Motor neuron (in vitro differentiated cells): ENCODE measurements at regions not wholly inside any gene's neighbourhood (a gene's known extent, or its start where the extent isn't known, plus 50 kb on each side); places are given as distances from the start of the nearest gene placed in this dataset.

ENCODE experiments used
- ATAC-seq, 8 experiments: fragments of 200-7000 bp; cut with Tn5 transposase; replicated peaks in 6 of 8; 2 replicates each; pipeline ENCODE4 v1.8.0; 2021; ENCODE audit warnings: mild to moderate bottlenecking in 8 of 8, moderate library complexity in 8 of 8
- H3K27ac ChIP-seq, 2 donors: fragments of 250-450 bp; sonication (Bioruptor Pico); 2 replicates each; pipeline ENCODE4 v1.9.0; 2021; ENCODE audit warnings: antibody characterized with exemption in 2 of 2, mild to moderate bottlenecking in 2 of 2, moderate library complexity in 1 of 2
- H3K4me1 ChIP-seq, 2 donors: fragments of 250-450 bp; sonication (Bioruptor Pico); replicated peaks in 1 of 2; 2 replicates each; pipeline ENCODE4 v1.6.1; 2021; ENCODE audit warnings: antibody characterized with exemption in 2 of 2, mild to moderate bottlenecking in 2 of 2, moderate library complexity in 1 of 2
- H3K4me3 ChIP-seq, 5 donors: fragments of 250-450 bp; sonication (Bioruptor Pico); 2 replicates each; pipeline ENCODE4 v1.9.0; 2021; ENCODE audit warnings: antibody characterized with exemption in 5 of 5, mild to moderate bottlenecking in 5 of 5, moderate library complexity in 4 of 5
- WGBS, 10 experiments: fragments of 450-650 bp; shearing (Covaris generic); methylation state at CpG; one replicate each; pipeline ENCODE4 v1.0.0; 2022; 5-methylcytosine and 5-hydroxymethylcytosine counted together
- in situ Hi-C, 9 experiments: fragments of 400-800 bp; cut with MboI; loops; one replicate each; pipeline ENCODE4 v1.15.0; 2021; ENCODE audit warnings: low sequenced_read_pairs in 9 of 9, low pct_unique_long_range_greater_than_20kb in 2 of 9; ENCODE audit not compliant: unreplicated experiment in 9 of 9

- no peak for ATAC-seq
- peaks cover 6 to 15% of the 10 kb centered on the region in 2 donors for H3K4me1 ChIP-seq
- no peak overlapping the region for H3K27ac ChIP-seq
- in situ Hi-C loops = no loop called here
- H3K4me3 ChIP-seq = no peak overlapping the region
These were observed 472.2 kb upstream of the PBX1 start for GRCh38 chr1:164086832-164087231.

GRCh38 chr1:164087906-164088453, 471.0 kb upstream of the PBX1 start:
- ATAC-seq = peak; percentile 55 to 96 (median 90)
- Histone ChIP-seq H3K4me3 (peak overlapping the region in 2 of 5 donors; percentile 0 to 2), H3K4me1 (peaks cover 6 to 15% of the 10 kb centered on the region in 2 donors), H3K27ac (no peak overlapping the region)
- in situ Hi-C loops = no loop called here
- 13 to 65% (median 44%) methylated on average over 2 to 6 of the region's 6 CpGs for whole genome bisulfite sequencing, 10 experiments

- in situ Hi-C loops = no loop called here
- 27 to 83% (median 81%) methylated on average over 1 to 4 of the region's 4 CpGs; no CpG with 5 or more reads in 3 of the 10 experiments for WGBS, 10 experiments
- Histone ChIP-seq H3K4me3 (no peak overlapping the region), H3K27ac (no peak overlapping the region), H3K4me1 (peaks cover 0 to 8% of the 10 kb centered on the region in 2 donors)
- no peak for ATAC-seq
These were observed 466.2 kb upstream of the PBX1 start for GRCh38 chr1:164092603-164093353.

- H3K4me3 ChIP-seq = no peak overlapping the region
- no peaks in the 10 kb centered on the region for H3K4me1 ChIP-seq
- WGBS, 10 experiments = 0 to 100% (median 68%) methylated on average over 1 to 2 of the region's 2 CpGs; no CpG with 5 or more reads in 2 of the 10 experiments
- in situ Hi-C loops = no loop called here
- H3K27ac ChIP-seq = no peak overlapping the region
- no peak for ATAC-seq
These were observed 465.4 kb upstream of the PBX1 start for GRCh38 chr1:164093543-164093942.

- no peak for ATAC-seq
- in situ Hi-C loops = no loop called here
- Histone ChIP-seq H3K4me1 (no peaks in the 10 kb centered on the region), H3K4me3 (no peak overlapping the region), H3K27ac (no peak overlapping the region)
- WGBS, 10 experiments = 90 to 100% (median 100%) methylated on average over 1 to 2 of the region's 2 CpGs; no CpG with 5 or more reads in 3 of the 10 experiments
These were observed 457.2 kb upstream of the PBX1 start for GRCh38 chr1:164101802-164102201.

GRCh38 chr1:164131949-164132348, 427.0 kb upstream of the PBX1 start:
- in situ Hi-C loops = no loop called here
- Histone ChIP-seq H3K4me3 (no peak overlapping the region), H3K4me1 (peaks cover 5 to 11% of the 10 kb centered on the region in 2 donors), H3K27ac (no peak overlapping the region)
- WGBS, 10 experiments = 38 to 100% (median 71%) methylated on average over 1 of the region's 1 CpG; no CpG with 5 or more reads in 6 of the 10 experiments
- ATAC-seq = peak in 4 of 8 experiments; percentile 40 to 69 (median 64)

GRCh38 chr1:164137273-164137925, 421.6 kb upstream of the PBX1 start:
- Histone ChIP-seq H3K4me1 (peaks cover 9 to 14% of the 10 kb centered on the region in 2 donors), H3K27ac (no peak overlapping the region), H3K4me3 (no peak overlapping the region)
- in situ Hi-C loops = no loop called here
- 42 to 100% (median 86%) methylated on average over 1 to 3 of the region's 3 CpGs for WGBS, 10 experiments
- no peak for ATAC-seq

GRCh38 chr1:164141797-164142196, 417.2 kb upstream of the PBX1 start:
- H3K4me1 ChIP-seq = peaks cover 9 to 19% of the 10 kb centered on the region in 2 donors
- ATAC-seq = peak in 4 of 8 experiments; percentile 20 to 44 (median 32)
- in situ Hi-C loops = no loop called here
- H3K27ac ChIP-seq = no peak overlapping the region
- 0 to 90% (median 61%) methylated on average over 1 to 8 of the region's 8 CpGs; no CpG with 5 or more reads in 2 of the 10 experiments for WGBS, 10 experiments
- no peak overlapping the region for H3K4me3 ChIP-seq

GRCh38 chr1:164154622-164155021, 404.4 kb upstream of the PBX1 start:
- no peak overlapping the region for H3K4me3 ChIP-seq
- peaks cover 8 to 11% of the 10 kb centered on the region in 2 donors for H3K4me1 ChIP-seq
- in situ Hi-C loops = loop anchor here in 1 of 9 experiments (25.0 kb wide), 1 partner anchor 458 kb away; no protein-coding TSS in a partner anchor
- H3K27ac ChIP-seq = no peak overlapping the region
- ATAC-seq = no peak
- 40 to 100% (median 95%) methylated on average over 1 of the region's 1 CpG; no CpG with 5 or more reads in 2 of the 10 experiments for WGBS, 10 experiments

GRCh38 chr1:164155347-164155746, 403.6 kb upstream of the PBX1 start:
- Histone ChIP-seq H3K4me3 (no peak overlapping the region), H3K4me1 (peaks cover 8 to 11% of the 10 kb centered on the region in 2 donors), H3K27ac (peak overlapping the region in 1 of 2 donors; percentile 44)
- ATAC-seq = peak; percentile 65 to 98 (median 83)
- 0 to 64% (median 53%) methylated on average over 1 to 4 of the region's 4 CpGs; no CpG with 5 or more reads in 1 of the 10 experiments for WGBS, 10 experiments
- in situ Hi-C loops = loop anchor here in 1 of 9 experiments (25.0 kb wide), 1 partner anchor 457 kb away; no protein-coding TSS in a partner anchor

- Histone ChIP-seq H3K4me1 (peaks cover 0 to 2% of the 10 kb centered on the region in 2 donors), H3K4me3 (no peak overlapping the region), H3K27ac (no peak overlapping the region)
- in situ Hi-C loops = loop anchor here in 1 of 9 experiments (25.0 kb wide), 1 partner anchor 449 kb away; no protein-coding TSS in a partner anchor
- WGBS, 10 experiments = 20 to 89% (median 63%) methylated on average over 1 of the region's 1 CpG; no CpG with 5 or more reads in 2 of the 10 experiments
- ATAC-seq = peak in 5 of 8 experiments; percentile 56 to 99 (median 66)
These were observed 395.6 kb upstream of the PBX1 start for GRCh38 chr1:164163289-164163849.

- in situ Hi-C loops = loop anchor here in 1 of 9 experiments (25.0 kb wide), 1 partner anchor 447 kb away; no protein-coding TSS in a partner anchor
- H3K4me3 ChIP-seq = no peak overlapping the region
- peaks cover 0 to 2% of the 10 kb centered on the region in 2 donors for H3K4me1 ChIP-seq
- no peak for ATAC-seq
- no peak overlapping the region for H3K27ac ChIP-seq
- WGBS, 10 experiments = 40 to 92% (median 77%) methylated on average over 1 to 2 of the region's 2 CpGs; no CpG with 5 or more reads in 2 of the 10 experiments
These were observed 393.5 kb upstream of the PBX1 start for GRCh38 chr1:164165466-164165865.
